ENCODE measurements at regions not wholly inside any gene's neighbourhood (a gene's known extent, or its start where the extent isn't known, plus 50 kb on each side); places are given as distances from the start of the nearest gene placed in this dataset.

DNA sequence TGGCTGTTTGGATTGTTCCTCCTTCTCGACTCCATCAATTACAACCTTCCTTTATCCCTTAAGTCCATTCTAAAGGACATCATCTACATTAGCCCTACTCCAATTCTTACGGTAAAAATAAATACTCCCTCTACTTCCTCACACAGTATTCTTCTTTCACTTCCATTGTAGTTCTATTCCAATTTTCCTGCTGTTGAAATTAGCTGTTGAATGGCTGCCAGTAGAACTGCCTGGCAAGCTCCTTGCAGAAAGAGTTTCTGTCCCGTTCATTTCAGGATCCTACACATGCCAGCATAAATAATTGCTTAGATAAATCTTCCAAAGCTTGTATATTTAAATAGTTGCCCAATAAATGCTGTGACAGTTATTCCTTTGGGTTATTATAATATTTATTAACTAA lies 459.3 kb upstream of the TRIB2 start:
- Histone ChIP-seq H3K9ac (ENCODE audit: low read length in 2 of 2) (no peak overlapping the region), H3K9me3 (ENCODE audit: control insufficient read depth in 2 of 2, low read length in 2 of 2) (no peaks in the 10 kb centered on the region), H3K4me1 (ENCODE audit: control insufficient read depth, insufficient read depth, low read length) (peaks cover 13% of the 10 kb centered on the region), H3K36me3 (ENCODE audit: control insufficient read depth in 2 of 2, insufficient read depth in 2 of 2, low read length in 2 of 2) (no peaks in the 10 kb centered on the region), H3K4me3 (ENCODE audit: low read length in 2 of 2) (no peak overlapping the region), H3K27ac (ENCODE audit: low read length) (no peak overlapping the region), H3K27me3 (ENCODE audit: control insufficient read depth in 1 of 2, insufficient read depth in 2 of 2, low read length in 2 of 2) (no peaks in the 10 kb centered on the region)

DNA sequence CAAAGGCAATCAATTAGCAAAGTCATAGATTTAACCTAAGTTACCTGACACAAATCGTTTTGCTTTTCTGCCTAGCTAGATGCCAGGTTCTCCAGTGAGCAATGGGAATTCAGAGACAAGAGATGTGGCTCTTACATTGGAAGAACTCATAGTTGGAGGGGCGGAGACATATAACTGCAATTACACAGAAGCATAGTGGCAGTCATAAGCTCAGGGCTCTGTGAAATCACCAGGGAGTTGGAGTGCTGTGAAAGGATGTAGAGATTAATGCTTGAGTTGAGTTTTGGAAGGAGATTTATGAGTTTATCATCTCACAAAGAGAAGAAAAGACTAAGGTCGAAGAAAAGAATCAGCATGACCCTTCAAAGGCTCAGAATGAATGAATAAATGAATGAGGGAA lies 457.2 kb upstream of the TRIB2 start:
- Histone ChIP-seq H3K27ac (ENCODE audit: low read length) (no peak overlapping the region), H3K36me3 (ENCODE audit: control insufficient read depth in 2 of 2, insufficient read depth in 2 of 2, low read length in 2 of 2) (no peaks in the 10 kb centered on the region), H3K4me1 (ENCODE audit: control insufficient read depth, insufficient read depth, low read length) (peaks cover 20% of the 10 kb centered on the region), H3K9ac (ENCODE audit: low read length in 2 of 2) (no peak overlapping the region), H3K4me3 (ENCODE audit: low read length in 2 of 2) (no peak overlapping the region), H3K9me3 (ENCODE audit: control insufficient read depth in 2 of 2, low read length in 2 of 2) (no peaks in the 10 kb centered on the region), H3K27me3 (ENCODE audit: control insufficient read depth in 1 of 2, insufficient read depth in 2 of 2, low read length in 2 of 2) (no peaks in the 10 kb centered on the region)

- Histone ChIP-seq H3K4me1 (ENCODE audit: control insufficient read depth, insufficient read depth, low read length) (peaks cover 15% of the 10 kb centered on the region), H3K36me3 (ENCODE audit: control insufficient read depth in 2 of 2, insufficient read depth in 2 of 2, low read length in 2 of 2) (no peaks in the 10 kb centered on the region), H3K9ac (ENCODE audit: low read length in 2 of 2) (no peak overlapping the region), H3K9me3 (ENCODE audit: control insufficient read depth in 2 of 2, low read length in 2 of 2) (no peaks in the 10 kb centered on the region), H3K4me3 (ENCODE audit: low read length in 2 of 2) (no peak overlapping the region), H3K27ac (ENCODE audit: low read length) (no peak overlapping the region), H3K27me3 (ENCODE audit: control insufficient read depth in 1 of 2, insufficient read depth in 2 of 2, low read length in 2 of 2) (no peaks in the 10 kb centered on the region)
Measured at GRCh38 chr2:12261986-12262680, 454.6 kb upstream of the TRIB2 start.

DNA sequence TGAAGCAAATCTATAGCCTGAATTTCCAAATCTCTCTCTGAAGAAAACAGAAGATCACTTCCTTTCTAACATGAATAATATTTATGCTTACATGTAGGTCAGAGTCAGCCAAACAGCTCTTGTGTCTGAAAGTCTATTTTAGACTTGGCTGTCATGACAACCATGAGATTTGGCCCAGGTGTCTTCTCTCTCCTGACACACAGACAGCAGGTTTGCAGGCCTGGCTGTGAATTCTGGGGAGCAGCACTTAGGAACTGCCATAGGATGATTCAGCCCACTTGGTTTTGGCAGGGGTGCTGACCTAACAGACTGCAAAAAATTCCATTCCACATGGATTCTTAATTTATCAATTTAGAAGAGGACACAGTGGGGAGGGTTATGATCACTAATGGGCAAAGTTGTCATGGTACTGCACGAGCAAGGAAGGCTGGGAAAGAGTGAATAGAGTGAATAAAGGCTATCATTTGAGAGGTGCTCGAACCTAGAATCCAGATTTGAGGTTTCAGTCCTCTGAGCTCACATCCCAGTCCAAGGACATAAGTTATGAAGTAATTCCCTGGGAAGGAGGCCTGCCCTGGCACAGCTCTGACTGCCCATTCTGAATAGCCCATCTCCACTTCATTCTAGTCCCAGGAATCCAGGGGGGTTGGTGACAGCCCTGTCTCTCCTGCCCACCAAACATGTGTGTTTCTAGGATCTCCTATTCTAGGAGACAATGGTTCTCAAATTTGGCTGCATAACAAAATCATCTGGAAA lies 453.9 kb upstream of the TRIB2 start:
- H3K4me1 ChIP-seq (ENCODE audit: control insufficient read depth, insufficient read depth, low read length): peaks cover 11% of the 10 kb centered on the region
- H3K4me3 ChIP-seq (ENCODE audit: low read length in 2 of 2): no peak overlapping the region
- no peak overlapping the region for H3K27ac ChIP-seq (ENCODE audit: low read length)
- no peak overlapping the region for H3K9ac ChIP-seq (ENCODE audit: low read length in 2 of 2)
- H3K9me3 ChIP-seq (ENCODE audit: control insufficient read depth in 2 of 2, low read length in 2 of 2): no peaks in the 10 kb centered on the region
- H3K36me3 ChIP-seq (ENCODE audit: control insufficient read depth in 2 of 2, insufficient read depth in 2 of 2, low read length in 2 of 2): no peaks in the 10 kb centered on the region
- no peaks in the 10 kb centered on the region for H3K27me3 ChIP-seq (ENCODE audit: control insufficient read depth in 1 of 2, insufficient read depth in 2 of 2, low read length in 2 of 2)

- no peaks in the 10 kb centered on the region for H3K9me3 ChIP-seq (ENCODE audit: control insufficient read depth in 2 of 2, low read length in 2 of 2)
- no peak overlapping the region for H3K9ac ChIP-seq (ENCODE audit: low read length in 2 of 2)
- H3K27ac ChIP-seq (ENCODE audit: low read length): no peak overlapping the region
- H3K36me3 ChIP-seq (ENCODE audit: control insufficient read depth in 2 of 2, insufficient read depth in 2 of 2, low read length in 2 of 2): no peaks in the 10 kb centered on the region
- peaks cover 11% of the 10 kb centered on the region for H3K4me1 ChIP-seq (ENCODE audit: control insufficient read depth, insufficient read depth, low read length)
- no peaks in the 10 kb centered on the region for H3K27me3 ChIP-seq (ENCODE audit: control insufficient read depth in 1 of 2, insufficient read depth in 2 of 2, low read length in 2 of 2)
- no peak overlapping the region for H3K4me3 ChIP-seq (ENCODE audit: low read length in 2 of 2)
Measured at GRCh38 chr2:12263730-12264129, 453.0 kb upstream of the TRIB2 start.

GRCh38 chr2:12264146-12264545 lies 452.6 kb upstream of the TRIB2 start:
- Histone ChIP-seq H3K9ac (ENCODE audit: low read length in 2 of 2) (no peak overlapping the region), H3K27ac (ENCODE audit: low read length) (no peak overlapping the region), H3K36me3 (ENCODE audit: control insufficient read depth in 2 of 2, insufficient read depth in 2 of 2, low read length in 2 of 2) (no peaks in the 10 kb centered on the region), H3K4me3 (ENCODE audit: low read length in 2 of 2) (no peak overlapping the region), H3K27me3 (ENCODE audit: control insufficient read depth in 1 of 2, insufficient read depth in 2 of 2, low read length in 2 of 2) (no peaks in the 10 kb centered on the region), H3K4me1 (ENCODE audit: control insufficient read depth, insufficient read depth, low read length) (peaks cover 11% of the 10 kb centered on the region), H3K9me3 (ENCODE audit: control insufficient read depth in 2 of 2, low read length in 2 of 2) (no peaks in the 10 kb centered on the region)

GRCh38 chr2:12265646-12266045 lies 451.1 kb upstream of the TRIB2 start:
- Histone ChIP-seq H3K4me1 (ENCODE audit: control insufficient read depth, insufficient read depth, low read length) (peaks cover 11% of the 10 kb centered on the region), H3K9ac (ENCODE audit: low read length in 2 of 2) (no peak overlapping the region), H3K4me3 (ENCODE audit: low read length in 2 of 2) (no peak overlapping the region)

GRCh38 chr2:12267042-12267441 lies 449.7 kb upstream of the TRIB2 start:
- H3K4me1 ChIP-seq (ENCODE audit: control insufficient read depth, insufficient read depth, low read length): peaks cover 11% of the 10 kb centered on the region
- H3K9me3 ChIP-seq (ENCODE audit: control insufficient read depth in 2 of 2, low read length in 2 of 2): no peaks in the 10 kb centered on the region

More at GRCh38 chr2:12265646-12266045, 451.1 kb upstream of the TRIB2 start:
- H3K27me3 ChIP-seq (ENCODE audit: control insufficient read depth in 1 of 2, insufficient read depth in 2 of 2, low read length in 2 of 2): no peaks in the 10 kb centered on the region
- H3K9me3 ChIP-seq (ENCODE audit: control insufficient read depth in 2 of 2, low read length in 2 of 2): no peaks in the 10 kb centered on the region
- H3K27ac ChIP-seq (ENCODE audit: low read length): no peak overlapping the region
- H3K36me3 ChIP-seq (ENCODE audit: control insufficient read depth in 2 of 2, insufficient read depth in 2 of 2, low read length in 2 of 2): no peaks in the 10 kb centered on the region

DNA sequence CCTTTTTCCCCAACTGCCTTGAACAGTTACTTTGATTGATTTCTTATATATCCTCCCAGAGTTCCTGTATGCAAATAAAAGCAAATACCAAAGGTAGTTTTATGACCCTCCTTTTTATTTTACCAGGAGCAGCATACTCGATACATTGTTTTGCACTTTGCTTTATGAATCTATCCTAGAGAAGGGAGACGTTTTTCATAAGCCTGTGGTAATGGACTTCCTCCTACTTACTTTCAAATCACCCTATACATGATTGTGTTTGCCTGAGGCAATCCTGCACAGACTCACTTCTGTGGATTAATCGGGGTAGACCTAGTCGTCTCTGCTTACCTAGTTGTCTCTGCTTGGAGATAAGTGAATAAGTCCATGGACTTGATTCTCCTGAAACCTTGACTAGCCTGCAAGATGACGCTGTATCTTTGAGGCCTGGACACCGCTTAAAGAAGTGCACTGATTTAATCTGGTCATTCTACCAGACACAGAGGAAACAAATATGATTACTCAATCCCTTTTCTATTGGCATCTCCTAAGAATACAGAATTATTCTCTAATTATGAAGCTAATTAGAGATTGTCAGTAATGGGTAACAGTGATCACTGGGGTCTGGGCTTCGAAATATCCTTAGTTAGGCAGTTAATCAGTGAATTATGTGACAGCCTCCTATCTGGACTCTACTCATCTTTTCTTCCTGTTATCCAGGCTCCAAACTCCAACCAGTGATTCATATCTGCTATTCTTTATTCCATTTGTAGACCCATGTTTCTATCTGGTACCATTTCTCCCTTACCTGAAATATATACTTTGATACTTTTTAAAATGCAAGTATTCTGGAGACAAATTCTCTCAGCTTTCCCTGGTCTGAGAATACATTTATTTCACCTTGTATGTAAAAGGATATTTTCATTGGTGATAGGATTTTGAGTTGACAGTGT lies 447.4 kb upstream of the TRIB2 start:
- Histone ChIP-seq H3K27ac (ENCODE audit: low read length) (no peak overlapping the region), H3K9ac (ENCODE audit: low read length in 2 of 2) (no peak overlapping the region), H3K27me3 (ENCODE audit: control insufficient read depth in 1 of 2, insufficient read depth in 2 of 2, low read length in 2 of 2) (no peaks in the 10 kb centered on the region)

More at GRCh38 chr2:12267042-12267441, 449.7 kb upstream of the TRIB2 start:
- H3K9ac ChIP-seq (ENCODE audit: low read length in 2 of 2): no peak overlapping the region
- no peak overlapping the region for H3K4me3 ChIP-seq (ENCODE audit: low read length in 2 of 2)
- H3K27me3 ChIP-seq (ENCODE audit: control insufficient read depth in 1 of 2, insufficient read depth in 2 of 2, low read length in 2 of 2): no peaks in the 10 kb centered on the region
- no peaks in the 10 kb centered on the region for H3K36me3 ChIP-seq (ENCODE audit: control insufficient read depth in 2 of 2, insufficient read depth in 2 of 2, low read length in 2 of 2)
- H3K27ac ChIP-seq (ENCODE audit: low read length): no peak overlapping the region

GRCh38 chr2:12270876-12271588 lies 445.7 kb upstream of the TRIB2 start:
- Histone ChIP-seq H3K9me3 (ENCODE audit: control insufficient read depth in 2 of 2, low read length in 2 of 2) (no peaks in the 10 kb centered on the region), H3K36me3 (ENCODE audit: control insufficient read depth in 2 of 2, insufficient read depth in 2 of 2, low read length in 2 of 2) (no peaks in the 10 kb centered on the region), H3K27ac (ENCODE audit: low read length) (no peak overlapping the region), H3K27me3 (ENCODE audit: control insufficient read depth in 1 of 2, insufficient read depth in 2 of 2, low read length in 2 of 2) (no peaks in the 10 kb centered on the region), H3K4me1 (ENCODE audit: control insufficient read depth, insufficient read depth, low read length) (no peaks in the 10 kb centered on the region), H3K9ac (ENCODE audit: low read length in 2 of 2) (no peak overlapping the region), H3K4me3 (ENCODE audit: low read length in 2 of 2) (no peak overlapping the region)

More for the DNA sequence above, 447.4 kb upstream of the TRIB2 start:
- Histone ChIP-seq H3K36me3 (ENCODE audit: control insufficient read depth in 2 of 2, insufficient read depth in 2 of 2, low read length in 2 of 2) (no peaks in the 10 kb centered on the region), H3K4me1 (ENCODE audit: control insufficient read depth, insufficient read depth, low read length) (no peaks in the 10 kb centered on the region), H3K4me3 (ENCODE audit: low read length in 2 of 2) (no peak overlapping the region), H3K9me3 (ENCODE audit: control insufficient read depth in 2 of 2, low read length in 2 of 2) (no peaks in the 10 kb centered on the region)

Data from stomach smooth muscle (tissue), 2 donors.